HL-60 (cell line): ENCODE measurements at regions not wholly inside any gene's neighbourhood (a gene's known extent, or its start where the extent isn't known, plus 50 kb on each side); places are given as distances from the start of the nearest gene placed in this dataset.

Experiments
- DNase-seq, 2 experiments: peaks; one replicate each; pipeline ENCODE4 v3.0.0-alpha.2; 2010 to 2020; ENCODE audit warnings: low read depth in 1 of 2, low spot score in 1 of 2
- H3K27ac ChIP-seq: fragments of 250-450 bp; sonication (Bioruptor Pico); replicated peaks from 2 replicates; pipeline ENCODE4 v1.5.1; 2020; ENCODE audit warnings: mild to moderate bottlenecking, moderate library complexity
- H3K27me3 ChIP-seq: fragments of 250-450 bp; sonication (Bioruptor Pico); 2 replicates; pipeline ENCODE4 v1.5.1; 2021; ENCODE audit warnings: mild to moderate bottlenecking, moderate library complexity; ENCODE audit not compliant: insufficient read depth, poor library complexity, severe bottlenecking
- H3K4me3 ChIP-seq: replicated peaks from 2 replicates; pipeline ENCODE4 v1.5.1; 2011; ENCODE audit warnings: mild to moderate bottlenecking, control low read depth, low read length; ENCODE audit not compliant: insufficient read depth
- GABPA ChIP-seq: IDR thresholded peaks from 2 replicates; pipeline ENCODE4 v1.6.1; 2012; ENCODE audit warnings: low read depth
- POLR2AphosphoS5 ChIP-seq: IDR thresholded peaks from 2 replicates; pipeline ENCODE4 v1.6.1; 2012; ENCODE audit warnings: low read depth
- SPI1 ChIP-seq: IDR thresholded peaks from 2 replicates; pipeline ENCODE4 v1.6.1; 2012; ENCODE audit warnings: low read depth, mild to moderate bottlenecking, borderline replicate concordance
- TF ChIP-seq, protein P1 (sequence below): IDR thresholded peaks from 2 replicates; pipeline ENCODE4 v1.6.1; 2012; ENCODE audit warnings: low read depth; ENCODE audit not compliant: insufficient replicate concordance
- TF ChIP-seq, protein P2 (sequence below): IDR thresholded peaks from one replicate; pipeline ENCODE4 v1.5.1; 2011; ENCODE audit warnings: low read length, control low read depth, inconsistent platforms; ENCODE audit not compliant: insufficient read depth

DNA sequence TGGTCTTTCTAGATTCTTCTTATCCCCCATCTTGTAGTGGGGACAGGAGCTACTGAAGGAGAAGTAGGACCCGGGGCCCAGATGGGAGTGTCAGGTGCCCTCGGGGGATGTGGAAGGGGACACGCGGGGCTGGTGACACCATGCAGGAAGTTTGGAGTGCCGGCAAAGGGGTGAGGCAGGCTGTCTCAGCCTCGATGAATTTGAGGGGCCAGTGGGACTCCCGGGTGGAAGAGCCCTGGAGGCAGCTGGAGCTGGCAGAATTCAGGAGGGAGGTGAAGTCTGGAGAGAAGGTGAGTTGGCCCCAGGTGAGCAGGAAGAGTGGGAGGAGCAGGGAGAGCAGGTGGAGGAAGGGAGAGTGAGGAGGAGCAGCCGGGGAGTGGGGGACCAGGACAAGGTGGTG lies 101.7 kb downstream of the CPZ start:
- TF ChIP-seq SPI1 (no peak), POLR2AphosphoS5 (no peak), GABPA (no peak)
- TF ChIP-seq, protein P1, sequence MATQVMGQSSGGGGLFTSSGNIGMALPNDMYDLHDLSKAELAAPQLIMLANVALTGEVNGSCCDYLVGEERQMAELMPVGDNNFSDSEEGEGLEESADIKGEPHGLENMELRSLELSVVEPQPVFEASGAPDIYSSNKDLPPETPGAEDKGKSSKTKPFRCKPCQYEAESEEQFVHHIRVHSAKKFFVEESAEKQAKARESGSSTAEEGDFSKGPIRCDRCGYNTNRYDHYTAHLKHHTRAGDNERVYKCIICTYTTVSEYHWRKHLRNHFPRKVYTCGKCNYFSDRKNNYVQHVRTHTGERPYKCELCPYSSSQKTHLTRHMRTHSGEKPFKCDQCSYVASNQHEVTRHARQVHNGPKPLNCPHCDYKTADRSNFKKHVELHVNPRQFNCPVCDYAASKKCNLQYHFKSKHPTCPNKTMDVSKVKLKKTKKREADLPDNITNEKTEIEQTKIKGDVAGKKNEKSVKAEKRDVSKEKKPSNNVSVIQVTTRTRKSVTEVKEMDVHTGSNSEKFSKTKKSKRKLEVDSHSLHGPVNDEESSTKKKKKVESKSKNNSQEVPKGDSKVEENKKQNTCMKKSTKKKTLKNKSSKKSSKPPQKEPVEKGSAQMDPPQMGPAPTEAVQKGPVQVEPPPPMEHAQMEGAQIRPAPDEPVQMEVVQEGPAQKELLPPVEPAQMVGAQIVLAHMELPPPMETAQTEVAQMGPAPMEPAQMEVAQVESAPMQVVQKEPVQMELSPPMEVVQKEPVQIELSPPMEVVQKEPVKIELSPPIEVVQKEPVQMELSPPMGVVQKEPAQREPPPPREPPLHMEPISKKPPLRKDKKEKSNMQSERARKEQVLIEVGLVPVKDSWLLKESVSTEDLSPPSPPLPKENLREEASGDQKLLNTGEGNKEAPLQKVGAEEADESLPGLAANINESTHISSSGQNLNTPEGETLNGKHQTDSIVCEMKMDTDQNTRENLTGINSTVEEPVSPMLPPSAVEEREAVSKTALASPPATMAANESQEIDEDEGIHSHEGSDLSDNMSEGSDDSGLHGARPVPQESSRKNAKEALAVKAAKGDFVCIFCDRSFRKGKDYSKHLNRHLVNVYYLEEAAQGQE, result no peak
- TF ChIP-seq, protein P2, sequence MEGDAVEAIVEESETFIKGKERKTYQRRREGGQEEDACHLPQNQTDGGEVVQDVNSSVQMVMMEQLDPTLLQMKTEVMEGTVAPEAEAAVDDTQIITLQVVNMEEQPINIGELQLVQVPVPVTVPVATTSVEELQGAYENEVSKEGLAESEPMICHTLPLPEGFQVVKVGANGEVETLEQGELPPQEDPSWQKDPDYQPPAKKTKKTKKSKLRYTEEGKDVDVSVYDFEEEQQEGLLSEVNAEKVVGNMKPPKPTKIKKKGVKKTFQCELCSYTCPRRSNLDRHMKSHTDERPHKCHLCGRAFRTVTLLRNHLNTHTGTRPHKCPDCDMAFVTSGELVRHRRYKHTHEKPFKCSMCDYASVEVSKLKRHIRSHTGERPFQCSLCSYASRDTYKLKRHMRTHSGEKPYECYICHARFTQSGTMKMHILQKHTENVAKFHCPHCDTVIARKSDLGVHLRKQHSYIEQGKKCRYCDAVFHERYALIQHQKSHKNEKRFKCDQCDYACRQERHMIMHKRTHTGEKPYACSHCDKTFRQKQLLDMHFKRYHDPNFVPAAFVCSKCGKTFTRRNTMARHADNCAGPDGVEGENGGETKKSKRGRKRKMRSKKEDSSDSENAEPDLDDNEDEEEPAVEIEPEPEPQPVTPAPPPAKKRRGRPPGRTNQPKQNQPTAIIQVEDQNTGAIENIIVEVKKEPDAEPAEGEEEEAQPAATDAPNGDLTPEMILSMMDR, result no peak

DNA sequence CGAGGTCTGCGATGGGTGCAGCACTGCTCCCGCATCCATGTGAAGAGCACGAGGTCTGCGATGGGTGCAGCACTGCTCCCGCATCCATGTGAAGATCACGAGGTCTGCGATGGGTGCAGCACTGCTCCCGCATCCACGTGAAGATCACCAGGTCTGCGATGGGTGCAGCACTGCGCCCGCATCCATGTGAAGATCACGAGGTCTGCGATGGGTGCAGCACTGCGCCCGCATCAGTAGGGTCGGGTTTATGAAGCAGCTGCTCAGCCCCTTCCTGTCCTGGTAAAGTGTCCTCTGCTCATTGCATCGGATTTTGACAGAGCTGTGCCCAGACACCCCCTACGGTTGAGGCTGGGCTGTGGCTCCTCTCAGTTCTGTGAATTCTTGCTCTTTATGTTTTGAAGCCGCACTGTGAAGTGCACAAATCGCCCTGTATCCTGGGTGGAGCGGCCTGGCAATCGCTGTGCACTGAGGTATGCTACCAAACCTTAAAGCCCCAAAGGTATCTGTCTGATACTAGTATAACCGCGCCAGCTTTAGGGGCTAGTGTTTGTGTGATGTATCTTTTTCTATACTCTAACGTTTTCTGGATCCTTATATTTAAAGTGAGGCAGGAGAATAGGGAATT lies 98.7 kb downstream of the CPZ start:
- no peak for DNase-seq
- no peaks in the 10 kb centered on the region for H3K27me3 ChIP-seq
- no peak overlapping the region for H3K4me3 ChIP-seq
- TF ChIP-seq POLR2AphosphoS5, result no peak
- no peak for TF ChIP-seq GABPA
- TF ChIP-seq, protein P2, result no peak
- TF ChIP-seq, protein P1, result no peak
- no peak for TF ChIP-seq SPI1
- no peak overlapping the region for H3K27ac ChIP-seq

More for the DNA sequence above, 101.7 kb downstream of the CPZ start:
- no peak for DNase-seq
- no peak overlapping the region for H3K4me3 ChIP-seq
- no peak overlapping the region for H3K27ac ChIP-seq
- H3K27me3 ChIP-seq, result no peaks in the 10 kb centered on the region

DNA sequence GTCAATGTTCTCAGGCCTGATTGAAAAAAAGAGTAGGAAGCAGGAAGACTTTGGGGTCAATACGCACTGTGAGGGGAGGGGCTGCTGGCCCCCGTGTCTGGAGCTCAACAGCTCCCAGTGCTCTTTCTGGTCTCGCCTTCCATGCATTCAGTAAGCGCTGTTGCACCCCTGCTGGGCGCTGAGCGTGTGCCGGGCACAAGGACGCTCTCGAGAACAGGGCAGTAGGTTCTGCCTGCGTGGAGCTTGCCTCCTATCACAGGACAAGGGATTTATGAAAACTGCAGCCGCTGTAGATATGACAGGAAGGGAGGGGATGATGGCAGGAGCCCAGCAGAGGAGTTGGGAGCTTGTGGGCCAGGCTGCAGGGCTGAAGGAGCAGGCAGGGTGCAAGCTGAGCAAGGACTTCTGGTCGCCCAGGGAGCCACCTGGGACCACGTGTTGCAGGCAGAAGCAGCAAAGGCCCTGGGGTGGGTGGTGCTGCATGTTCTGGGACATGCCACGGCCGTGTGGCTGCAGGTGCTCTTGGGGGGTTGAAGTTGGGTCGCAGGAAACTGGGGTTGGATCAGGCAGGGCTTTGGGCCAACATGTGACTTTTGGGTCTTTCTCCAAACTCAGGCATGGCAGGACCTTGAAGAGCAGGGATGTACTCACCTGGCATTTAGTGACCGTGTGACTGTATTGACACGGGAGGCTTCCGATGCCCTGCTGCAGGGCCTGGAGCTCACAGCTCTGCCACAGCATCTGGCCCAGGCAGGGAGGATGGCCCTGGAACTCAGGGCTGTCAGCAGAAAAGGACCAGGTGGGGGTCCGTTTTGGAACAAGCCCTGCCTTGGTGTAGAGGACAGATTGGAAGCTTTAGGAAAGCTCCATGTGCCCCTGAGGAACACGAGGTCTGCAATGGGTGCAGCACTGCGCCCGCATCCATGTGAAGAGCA lies 97.9 kb downstream of the CPZ start:
- Histone ChIP-seq H3K4me3 (no peak overlapping the region), H3K27ac (no peak overlapping the region), H3K27me3 (no peaks in the 10 kb centered on the region)
- DNase-seq, result no peak
- TF ChIP-seq POLR2AphosphoS5 (no peak), GABPA (no peak), SPI1 (no peak)
- TF ChIP-seq, protein P1, result no peak
- TF ChIP-seq, protein P2, result no peak
